NOMO-1 treated with DMSO at 0.1 percent for 48 hours (cell line): ENCODE measurements at regions not wholly inside any gene's neighbourhood (a gene's known extent, or its start where the extent isn't known, plus 50 kb on each side); places are given as distances from the start of the nearest gene placed in this dataset.
"Not testable (repeated sequence)": the region's sequence is repeated elsewhere in the genome, so short reads cannot be mapped to it uniquely, and the experiment has no call there.

Experiments
- DNase-seq: peaks from one replicate; lab custom pipeline; 2025; ENCODE audit not compliant: unreplicated experiment; lab: John Stamatoyannopoulos, UW

- not testable (repeated sequence) for DNase-seq
Observed at GRCh38 chr15:85196697-85197096, 183.7 kb upstream of the AKAP13 start.

- not testable (repeated sequence) for DNase-seq
Observed at GRCh38 chr15:85197582-85197981, 182.8 kb upstream of the AKAP13 start.

GRCh38 chr15:85198432-85198831 lies 182.0 kb upstream of the AKAP13 start:
- DNase-seq: not testable (repeated sequence)

GRCh38 chr15:85200215-85200614 lies 180.2 kb upstream of the AKAP13 start:
- not testable (repeated sequence) for DNase-seq

GRCh38 chr15:85201118-85201793 lies 179.1 kb upstream of the AKAP13 start:
- DNase-seq: not testable (repeated sequence)

GRCh38 chr15:85204481-85204880 lies 175.9 kb upstream of the AKAP13 start:
- not testable (repeated sequence) for DNase-seq

- DNase-seq: not testable (repeated sequence)
Observed at GRCh38 chr15:85233791-85234325, 146.5 kb upstream of the AKAP13 start.

GRCh38 chr15:85234450-85235196 lies 145.8 kb upstream of the AKAP13 start:
- DNase-seq: not testable (repeated sequence)

DNA sequence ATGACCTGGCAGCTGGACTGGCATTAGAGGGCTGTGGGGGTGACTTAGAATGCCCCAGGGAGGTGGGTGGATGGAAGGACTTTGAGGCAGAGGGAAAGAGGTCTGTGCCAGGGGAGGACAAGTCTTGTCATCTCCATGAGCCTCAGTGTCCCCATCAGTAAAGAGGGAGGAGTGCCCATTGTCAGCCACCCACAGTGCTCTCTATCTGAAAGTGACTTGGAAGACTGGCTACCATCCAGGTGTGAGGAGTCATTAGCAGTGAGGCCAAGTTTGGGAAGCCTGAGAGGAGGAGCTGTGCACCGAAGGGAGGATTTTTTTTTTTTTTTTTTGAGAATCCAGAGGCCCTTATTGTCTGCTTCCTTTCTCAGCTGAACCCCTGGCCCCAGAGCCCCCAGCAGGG lies 136.3 kb upstream of the AKAP13 start:
- not testable (repeated sequence) for DNase-seq

DNA sequence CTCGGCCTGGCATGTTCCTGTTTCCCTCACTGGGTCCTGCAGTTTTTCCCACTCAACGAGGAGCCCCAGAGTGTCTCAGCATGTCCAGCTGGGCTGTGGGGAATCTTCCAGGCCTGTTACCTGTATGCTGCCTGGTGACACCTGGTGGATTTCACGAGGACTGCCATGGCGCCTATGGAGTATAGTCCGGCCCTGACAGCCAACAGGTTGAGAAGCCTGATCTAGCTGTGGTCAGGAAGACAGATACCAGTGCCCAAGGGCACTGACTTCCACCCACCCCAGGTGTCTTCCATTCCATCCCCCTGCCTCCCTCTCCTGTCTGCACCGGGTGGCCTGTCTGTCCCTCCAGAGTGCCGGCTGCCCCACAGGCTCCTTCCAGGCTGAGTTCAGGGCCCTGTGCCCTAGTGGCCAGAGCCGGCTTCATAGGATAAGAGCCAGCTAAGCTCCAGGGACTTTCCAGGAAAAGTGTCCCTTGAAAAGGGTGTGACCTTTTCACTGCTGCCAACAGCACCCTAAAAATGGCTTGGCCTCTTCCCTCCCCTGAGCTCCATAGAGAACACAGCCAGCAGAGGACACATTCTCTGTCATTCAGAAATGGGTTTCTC lies 129.4 kb upstream of the AKAP13 start:
- DNase-seq: not testable (repeated sequence)

GRCh38 chr15:85253196-85253915 lies 127.0 kb upstream of the AKAP13 start:
- not testable (repeated sequence) for DNase-seq

GRCh38 chr15:85254961-85255360 lies 125.4 kb upstream of the AKAP13 start:
- DNase-seq: not testable (repeated sequence)

DNA sequence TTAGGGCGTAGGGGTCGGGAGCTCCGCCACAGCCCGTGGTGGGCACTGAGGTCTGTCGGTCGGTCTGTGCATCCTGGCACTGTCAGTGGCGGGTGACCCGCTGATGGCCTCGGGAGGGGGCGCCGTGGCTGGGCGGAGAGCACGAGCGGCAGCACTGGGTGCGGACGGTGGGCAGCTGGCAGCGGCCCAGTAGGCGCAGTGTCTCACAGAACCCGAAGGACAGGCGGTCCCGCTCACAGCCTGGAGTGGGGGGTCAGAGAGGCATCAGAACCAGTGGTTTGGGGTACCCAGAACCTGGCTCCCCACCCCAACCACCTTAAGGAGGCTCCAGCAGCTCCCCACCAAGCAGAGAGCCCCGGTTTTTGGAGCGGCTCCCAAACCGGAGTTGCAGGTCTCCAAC lies 124.9 kb upstream of the AKAP13 start:
- DNase-seq: not testable (repeated sequence)

- not testable (repeated sequence) for DNase-seq
Observed at GRCh38 chr15:85256009-85256997, 124.1 kb upstream of the AKAP13 start.

DNA sequence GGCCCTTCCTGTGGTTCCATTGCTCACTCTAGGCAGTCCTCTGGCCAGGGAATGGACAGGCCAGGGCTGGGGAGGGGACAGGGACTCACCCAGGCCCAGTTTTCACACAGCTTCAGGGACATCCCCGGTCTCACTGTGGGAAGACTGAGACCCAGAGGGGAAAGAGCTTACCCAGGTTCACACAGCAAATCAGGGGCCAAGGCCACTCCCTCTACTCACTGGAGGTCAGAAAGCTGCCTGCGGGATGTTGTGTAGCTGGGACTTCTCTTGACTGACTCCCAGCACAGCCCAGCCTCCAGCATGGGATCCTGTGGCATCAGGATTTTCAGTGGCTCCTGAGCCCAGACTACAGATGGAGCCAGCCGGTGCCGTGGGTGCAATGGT lies 122.3 kb upstream of the AKAP13 start:
- not testable (repeated sequence) for DNase-seq

- not testable (repeated sequence) for DNase-seq
Observed at GRCh38 chr15:85258559-85259209, 121.7 kb upstream of the AKAP13 start.

- not testable (repeated sequence) for DNase-seq
Observed at GRCh38 chr15:85260526-85260925, 119.9 kb upstream of the AKAP13 start.

GRCh38 chr15:85262461-85263055 lies 117.8 kb upstream of the AKAP13 start:
- not testable (repeated sequence) for DNase-seq
